Trophoblast cell (in vitro differentiated cells and primary cell): ENCODE measurements at regions not wholly inside any gene's neighbourhood (a gene's known extent, or its start where the extent isn't known, plus 50 kb on each side); places are given as distances from the start of the nearest gene placed in this dataset.

Source experiments
- DNase-seq, 2 donors: peaks; one replicate each; pipeline ENCODE4 v3.0.0-alpha.2; 2016
- H2AFZ ChIP-seq: 2 replicates; pipeline ENCODE4 v1.6.1; 2013; ENCODE audit warnings: low read length, moderate library complexity, mild to moderate bottlenecking; ENCODE audit not compliant: insufficient read depth, poor library complexity
- H2AK5ac ChIP-seq: 2 replicates; pipeline ENCODE4 v1.6.1; 2013; ENCODE audit warnings: mild to moderate bottlenecking, low read length
- H2BK120ac ChIP-seq: 2 replicates; pipeline ENCODE4 v1.6.1; 2013; ENCODE audit warnings: low read length, mild to moderate bottlenecking, moderate library complexity; ENCODE audit not compliant: insufficient read depth, poor library complexity
- H2BK12ac ChIP-seq: 2 replicates; pipeline ENCODE4 v1.6.1; 2013; ENCODE audit warnings: mild to moderate bottlenecking, low read length, moderate library complexity
- H2BK5ac ChIP-seq: 2 replicates; pipeline ENCODE4 v1.6.1; 2013; ENCODE audit warnings: low read length, low read depth, moderate library complexity, mild to moderate bottlenecking; ENCODE audit not compliant: poor library complexity
- H3K14ac ChIP-seq: 2 replicates; pipeline ENCODE4 v1.6.1; 2013; ENCODE audit warnings: mild to moderate bottlenecking, low read length
- H3K18ac ChIP-seq: 2 replicates; pipeline ENCODE4 v1.6.1; 2013; ENCODE audit warnings: mild to moderate bottlenecking, low read length
- H3K23ac ChIP-seq: 2 replicates; pipeline ENCODE4 v1.6.1; 2013; ENCODE audit warnings: low read length
- H3K27ac ChIP-seq: 2 replicates; pipeline ENCODE4 v1.5.1; 2013; ENCODE audit warnings: low read depth, mild to moderate bottlenecking, inconsistent platforms, low read length, moderate library complexity
- H3K27me3 ChIP-seq: 2 replicates; pipeline ENCODE4 v1.6.1; 2013; ENCODE audit warnings: inconsistent platforms, mild to moderate bottlenecking, low read length, moderate library complexity; ENCODE audit not compliant: insufficient read depth
- H3K36me3 ChIP-seq, 2 experiments: 1 replicate in 1 of 2; 2 replicates in 1 of 2; pipeline ENCODE4 v1.6.1; 2013; ENCODE audit warnings: low read length in 2 of 2, mild to moderate bottlenecking in 2 of 2, moderate library complexity in 1 of 2; ENCODE audit not compliant: insufficient read depth in 2 of 2, control insufficient read depth in 1 of 2
- H3K4ac ChIP-seq: 2 replicates; pipeline ENCODE4 v1.6.1; 2013; ENCODE audit warnings: low read depth, mild to moderate bottlenecking, low read length, moderate library complexity
- H3K4me1 ChIP-seq, 2 experiments: 1 replicate in 1 of 2; 2 replicates in 1 of 2; pipeline ENCODE4 v1.6.1; 2013; ENCODE audit warnings: low read length in 2 of 2, mild to moderate bottlenecking in 2 of 2, moderate library complexity in 1 of 2; ENCODE audit not compliant: insufficient read depth in 2 of 2, control insufficient read depth in 1 of 2
- H3K4me2 ChIP-seq: 2 replicates; pipeline ENCODE4 v1.6.1; 2013; ENCODE audit warnings: inconsistent platforms, mild to moderate bottlenecking, low read length, moderate library complexity
- H3K4me3 ChIP-seq: 2 replicates; pipeline ENCODE4 v1.5.1; 2013; ENCODE audit warnings: mild to moderate bottlenecking, low read depth, low read length, inconsistent platforms
- H3K79me1 ChIP-seq: one replicate; pipeline ENCODE4 v1.6.1; 2013; ENCODE audit warnings: low read length
- H3K79me2 ChIP-seq: 2 replicates; pipeline ENCODE4 v1.6.1; 2013; ENCODE audit warnings: low read length, mild to moderate bottlenecking; ENCODE audit not compliant: control insufficient read depth, insufficient read depth, poor library complexity
- H3K9ac ChIP-seq: 2 replicates; pipeline ENCODE4 v1.6.1; 2013; ENCODE audit warnings: mild to moderate bottlenecking, low read length
- H3K9me3 ChIP-seq: 2 replicates; pipeline ENCODE4 v1.6.1; 2013; ENCODE audit warnings: low read depth, mild to moderate bottlenecking, control low read depth, inconsistent platforms, low read length; ENCODE audit not compliant: insufficient read depth
- H4K12ac ChIP-seq: 2 replicates; pipeline ENCODE4 v1.6.1; 2013; ENCODE audit warnings: low read depth, mild to moderate bottlenecking, low read length, moderate library complexity
- H4K8ac ChIP-seq: 2 replicates; pipeline ENCODE4 v1.6.1; 2013; ENCODE audit warnings: low read depth, mild to moderate bottlenecking, low read length, moderate library complexity
- H4K91ac ChIP-seq: one replicate; pipeline ENCODE4 v1.6.1; 2013; ENCODE audit warnings: low read depth, mild to moderate bottlenecking, low read length, moderate library complexity
- WGBS: extraction: QIAGEN DNeasy Blood & Tissue Kit; methylation state at CpG from one replicate; pipeline ENCODE4 v1.1.7; 2013; ENCODE audit warnings: missing lambda C conversion rate; ENCODE audit not compliant: insufficient read length, insufficient coverage; ENCODE audit errors: extremely low coverage; 5-methylcytosine and 5-hydroxymethylcytosine counted together

DNA sequence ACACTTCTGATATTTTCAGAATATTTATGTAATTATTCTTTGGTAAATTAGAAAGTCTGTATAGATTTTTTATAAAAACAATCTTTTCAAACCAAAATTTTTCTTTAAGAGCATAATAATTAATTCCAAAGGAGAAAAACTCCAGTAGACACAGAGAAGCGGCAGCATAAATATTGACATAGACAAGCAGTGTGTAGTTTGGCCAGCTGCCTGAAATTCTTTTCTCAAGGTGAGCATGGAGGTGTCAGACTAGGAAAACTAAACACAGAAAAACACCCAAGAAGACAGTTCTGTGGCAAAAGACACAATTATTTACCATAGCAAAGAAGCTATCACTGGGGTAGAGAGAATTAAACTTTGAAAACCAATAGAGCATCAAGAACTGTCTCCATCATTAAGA lies 82.4 kb downstream of the KLF6 start:
- Histone ChIP-seq H2BK5ac (no peak overlapping the region), H3K9me3 (no peaks in the 10 kb centered on the region), H2AK5ac (no peak overlapping the region), H3K4me1 (peaks cover 0 to 9% of the 10 kb centered on the region in 2 experiments), H2BK120ac (no peak overlapping the region), H3K79me1 (no peaks in the 10 kb centered on the region), H3K18ac (no peak overlapping the region), H3K4ac (no peak overlapping the region), H3K36me3 (no peaks in the 10 kb centered on the region), H3K4me2 (no peak overlapping the region), H3K79me2 (no peaks in the 10 kb centered on the region), H3K27me3 (no peaks in the 10 kb centered on the region), H3K27ac (no peak overlapping the region), H3K14ac (no peak overlapping the region), H2BK12ac (no peak overlapping the region), H3K4me3 (no peak overlapping the region), H3K9ac (no peak overlapping the region), H3K23ac (no peak overlapping the region), H4K91ac (no peak overlapping the region), H4K12ac (no peak overlapping the region), H4K8ac (no peak overlapping the region), H2AFZ (no peak overlapping the region)
- no peak for DNase-seq
- whole genome bisulfite sequencing = no CpG with 5 or more reads among the region's 1 CpG

GRCh38 chr10:3702056-3702546 lies 82.9 kb downstream of the KLF6 start:
- peak; percentile 26 to 69 for DNase-seq
- H2BK120ac ChIP-seq = no peak overlapping the region
- H4K12ac ChIP-seq = no peak overlapping the region
- H3K23ac ChIP-seq = no peak overlapping the region
- H2AFZ ChIP-seq = no peak overlapping the region
- no peak overlapping the region for H4K91ac ChIP-seq
- no peak overlapping the region for H3K18ac ChIP-seq
- H2BK5ac ChIP-seq = no peak overlapping the region
- no peaks in the 10 kb centered on the region for H3K27me3 ChIP-seq
- H3K79me1 ChIP-seq = no peaks in the 10 kb centered on the region
- H3K4me3 ChIP-seq = no peak overlapping the region
- H3K4ac ChIP-seq = no peak overlapping the region
- no peak overlapping the region for H3K4me2 ChIP-seq
- no peak overlapping the region for H3K14ac ChIP-seq
- H3K4me1 ChIP-seq = peaks cover 0 to 9% of the 10 kb centered on the region in 2 experiments
- no peak overlapping the region for H3K9ac ChIP-seq
- H3K79me2 ChIP-seq = no peaks in the 10 kb centered on the region
- WGBS = no CpG with 5 or more reads among the region's 11 CpGs
- no peak overlapping the region for H2AK5ac ChIP-seq
- no peak overlapping the region for H3K27ac ChIP-seq
- H2BK12ac ChIP-seq = no peak overlapping the region
- no peak overlapping the region for H4K8ac ChIP-seq
- no peaks in the 10 kb centered on the region for H3K9me3 ChIP-seq
- no peaks in the 10 kb centered on the region for H3K36me3 ChIP-seq

DNA sequence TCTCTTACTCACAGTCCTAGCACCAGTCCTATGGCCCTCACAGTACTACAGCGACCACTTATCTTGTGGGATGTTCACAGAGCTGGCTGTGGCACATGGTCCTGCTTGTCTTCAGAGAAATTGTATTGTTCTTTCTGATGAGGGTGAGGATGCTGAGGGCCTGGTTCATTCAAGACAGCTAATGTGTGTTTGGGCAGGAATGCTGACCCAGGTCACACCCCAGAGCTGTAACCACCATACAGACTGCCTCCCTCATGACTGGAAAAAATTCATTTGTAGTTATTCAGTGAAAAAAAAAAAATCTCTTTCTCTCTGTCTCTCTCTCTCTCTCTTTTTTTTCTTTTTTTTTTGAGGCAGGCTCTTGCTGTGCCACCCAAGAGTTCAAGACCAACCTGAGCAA lies 83.5 kb downstream of the KLF6 start:
- Histone ChIP-seq H3K9ac (no peak overlapping the region), H2BK5ac (no peak overlapping the region), H3K18ac (no peak overlapping the region), H3K14ac (no peak overlapping the region), H3K27ac (no peak overlapping the region), H2AFZ (no peak overlapping the region), H3K4ac (no peak overlapping the region), H3K4me3 (no peak overlapping the region), H3K79me2 (no peaks in the 10 kb centered on the region), H4K91ac (no peak overlapping the region), H4K12ac (no peak overlapping the region), H3K9me3 (no peaks in the 10 kb centered on the region), H3K79me1 (no peaks in the 10 kb centered on the region), H2AK5ac (no peak overlapping the region), H3K4me1 (peaks cover 0 to 9% of the 10 kb centered on the region in 2 experiments), H3K4me2 (no peak overlapping the region), H4K8ac (no peak overlapping the region), H2BK120ac (no peak overlapping the region), H2BK12ac (no peak overlapping the region), H3K27me3 (no peaks in the 10 kb centered on the region), H3K23ac (no peak overlapping the region), H3K36me3 (no peaks in the 10 kb centered on the region)
- no CpG with 5 or more reads among the region's 1 CpG for WGBS
- DNase-seq = peak in 1 of 2 donors; percentile 38

DNA sequence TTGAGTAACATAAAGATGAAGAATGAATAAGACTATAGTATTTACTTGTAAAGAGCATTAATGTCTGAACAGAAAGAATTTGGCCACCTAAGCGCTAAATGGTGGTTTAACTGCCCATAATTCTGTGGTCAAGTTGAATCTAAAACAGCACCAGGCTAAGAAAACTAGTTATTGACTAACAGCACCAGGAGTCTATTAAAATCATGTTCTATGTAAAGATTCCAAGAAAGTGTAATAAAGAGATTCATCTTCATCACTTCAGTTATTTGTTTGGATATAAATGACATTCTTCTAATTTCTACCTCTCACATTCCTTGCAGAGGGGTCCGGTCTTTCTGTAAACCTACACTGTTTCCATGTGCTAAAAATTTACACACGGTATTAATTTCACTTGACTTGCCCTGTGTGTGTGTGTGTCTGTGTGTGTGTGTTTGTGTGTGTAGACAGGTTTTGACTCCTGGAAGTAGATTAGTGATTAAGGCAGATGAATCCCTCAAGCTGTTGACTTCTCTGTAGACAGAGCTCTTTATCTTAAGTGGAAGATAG lies 84.4 kb downstream of the KLF6 start:
- H3K9ac ChIP-seq = no peak overlapping the region
- no peak overlapping the region for H2BK120ac ChIP-seq
- no peak overlapping the region for H3K23ac ChIP-seq
- H3K4ac ChIP-seq = no peak overlapping the region
- no peak overlapping the region for H4K8ac ChIP-seq
- no peak overlapping the region for H2AFZ ChIP-seq
- H3K36me3 ChIP-seq = no peaks in the 10 kb centered on the region
- WGBS = no CpG with 5 or more reads among the region's 3 CpGs
- H3K4me3 ChIP-seq = no peak overlapping the region
- H3K14ac ChIP-seq = no peak overlapping the region
- no peak overlapping the region for H2BK5ac ChIP-seq
- no peak overlapping the region for H4K91ac ChIP-seq
- H3K27me3 ChIP-seq = no peaks in the 10 kb centered on the region
- no peaks in the 10 kb centered on the region for H3K9me3 ChIP-seq
- H3K4me2 ChIP-seq = no peak overlapping the region
- H3K79me1 ChIP-seq = no peaks in the 10 kb centered on the region
- H3K79me2 ChIP-seq = no peaks in the 10 kb centered on the region
- DNase-seq = no peak
- H3K4me1 ChIP-seq = peaks cover 0 to 9% of the 10 kb centered on the region in 2 experiments
- no peak overlapping the region for H3K18ac ChIP-seq
- H2BK12ac ChIP-seq = no peak overlapping the region
- no peak overlapping the region for H4K12ac ChIP-seq
- no peak overlapping the region for H3K27ac ChIP-seq
- no peak overlapping the region for H2AK5ac ChIP-seq
